IMR-90 (cell line): ENCODE measurements at regions not wholly inside any gene's neighbourhood (a gene's known extent, or its start where the extent isn't known, plus 50 kb on each side); places are given as distances from the start of the nearest gene placed in this dataset.

Experiments
- ATAC-seq: fragments of 200-7000 bp; cut with Tn5 transposase; 2 replicates; pipeline ENCODE4 v1.9.1; 2020; ENCODE audit warnings: low read depth, mild to moderate bottlenecking, moderate library complexity
- BruUV-seq: library from RNA; stranded (reverse); fragments of 400-500 nt; replicated peaks from 2 replicates; lab custom pipeline; 2021; lab: Mats Ljungman, UMichigan
- CTCF ChIA-PET: fragments of 300-600 bp; formaldehyde crosslinking; extraction: SDS; loops from one replicate; lab custom pipeline; 2021; ENCODE audit warnings: antibody characterized with exemption; lab: Yijun Ruan, JAX
- POLR2A ChIA-PET: fragments of 300-600 bp; sonication (Branson Sonifier 250); formaldehyde crosslinking; loops from one replicate; lab custom pipeline; 2022; ENCODE audit warnings: antibody characterized with exemption; ENCODE audit not compliant: unreplicated experiment; lab: Charles Lee
- DNase-seq: peaks from one replicate; pipeline ENCODE4 v3.0.0; 2013
- H2AFZ ChIP-seq: replicated peaks from 2 replicates; pipeline ENCODE3; 2013; ENCODE audit warnings: low read length, mild to moderate bottlenecking; ENCODE audit not compliant: poor library complexity
- H2AK5ac ChIP-seq: 2 replicates; pipeline ENCODE4 v1.6.1; 2013; ENCODE audit warnings: low read depth, low read length, inconsistent platforms
- H2AK9ac ChIP-seq: replicated peaks from 2 replicates; pipeline ENCODE3; 2013; ENCODE audit warnings: mild to moderate bottlenecking, low read depth, low read length, moderate library complexity; ENCODE audit not compliant: poor library complexity
- H2BK120ac ChIP-seq: 2 replicates; pipeline ENCODE4 v1.6.1; 2013; ENCODE audit warnings: low read depth, low read length, inconsistent platforms
- H2BK15ac ChIP-seq: 3 replicates; pipeline ENCODE4 v1.6.1; 2013; ENCODE audit warnings: low read depth, low read length, inconsistent platforms
- H2BK20ac ChIP-seq: 2 replicates; pipeline ENCODE4 v1.6.1; 2013; ENCODE audit warnings: low read depth, mild to moderate bottlenecking, inconsistent platforms, low read length, moderate library complexity
- H2BK5ac ChIP-seq: 2 replicates; pipeline ENCODE4 v1.6.1; 2013; ENCODE audit warnings: mild to moderate bottlenecking, low read depth, low read length, inconsistent platforms; ENCODE audit not compliant: poor library complexity, severe bottlenecking
- H3K14ac ChIP-seq: replicated peaks from 2 replicates; pipeline ENCODE4 v1.6.1; 2013; ENCODE audit warnings: low read depth, low read length, inconsistent platforms
- H3K18ac ChIP-seq: 2 replicates; pipeline ENCODE4 v1.6.1; 2013; ENCODE audit warnings: low read depth, low read length, control low read depth
- H3K23ac ChIP-seq: 2 replicates; pipeline ENCODE4 v1.6.1; 2013; ENCODE audit warnings: low read depth, low read length, inconsistent platforms
- H3K27ac ChIP-seq: 2 replicates; pipeline ENCODE4 v1.5.1; 2013; ENCODE audit warnings: mild to moderate bottlenecking, control low read depth, low read length; ENCODE audit not compliant: insufficient read depth
- H3K27me3 ChIP-seq: 2 replicates; pipeline ENCODE4 v1.6.1; 2013; ENCODE audit warnings: low read length; ENCODE audit not compliant: control insufficient read depth, insufficient read depth
- H3K36me3 ChIP-seq: 2 replicates; pipeline ENCODE4 v1.6.1; 2013; ENCODE audit warnings: low read length, mixed read lengths; ENCODE audit not compliant: control insufficient read depth, insufficient read depth
- H3K4ac ChIP-seq: 2 replicates; pipeline ENCODE4 v1.6.1; 2013; ENCODE audit warnings: low read depth, low read length, inconsistent platforms
- H3K4me1 ChIP-seq: 2 replicates; pipeline ENCODE4 v1.6.1; 2013; ENCODE audit warnings: low read length, mixed read lengths; ENCODE audit not compliant: control insufficient read depth, insufficient read depth
- H3K4me2 ChIP-seq: 2 replicates; pipeline ENCODE4 v1.6.1; 2013; ENCODE audit warnings: low read depth, mild to moderate bottlenecking, control low read depth, low read length, moderate library complexity
- H3K4me3 ChIP-seq: 2 replicates; pipeline ENCODE4 v1.5.1; 2013; ENCODE audit warnings: low read depth, mild to moderate bottlenecking, control low read depth, low read length, moderate library complexity; ENCODE audit not compliant: insufficient read depth
- H3K56ac ChIP-seq: 2 replicates; pipeline ENCODE4 v1.6.1; 2013; ENCODE audit warnings: low read length, inconsistent platforms; ENCODE audit not compliant: insufficient read depth; ENCODE audit errors: extremely low read depth
- H3K79me1 ChIP-seq, 2 experiments: 2 replicates each; pipeline ENCODE4 v1.6.1; 2013; ENCODE audit warnings: low read length in 2 of 2, inconsistent platforms in 1 of 2, low read depth in 1 of 2
- H3K9ac ChIP-seq: 2 replicates; pipeline ENCODE4 v1.6.1; 2013; ENCODE audit warnings: low read depth, low read length, control low read depth
- H3K9me1 ChIP-seq: 2 replicates; pipeline ENCODE4 v1.6.1; 2013; ENCODE audit warnings: low read length, inconsistent platforms; ENCODE audit not compliant: insufficient read depth
- H3K9me3 ChIP-seq: 2 replicates; pipeline ENCODE4 v1.6.1; 2013; ENCODE audit warnings: low read length; ENCODE audit not compliant: control insufficient read depth, insufficient read depth
- H4K20me1 ChIP-seq: 2 replicates; pipeline ENCODE4 v1.6.1; 2013; ENCODE audit warnings: low read length, inconsistent platforms; ENCODE audit not compliant: insufficient read depth
- H4K5ac ChIP-seq: 2 replicates; pipeline ENCODE4 v1.6.1; 2013; ENCODE audit warnings: mild to moderate bottlenecking, low read depth, low read length, control low read depth
- H4K8ac ChIP-seq, 2 experiments: 2 replicates each; pipeline ENCODE4 v1.6.1; 2013; ENCODE audit warnings: low read depth in 2 of 2, low read length in 2 of 2, control low read depth in 1 of 2, inconsistent platforms in 1 of 2
- H4K91ac ChIP-seq: 2 replicates; pipeline ENCODE4 v1.6.1; 2013; ENCODE audit warnings: low read depth, low read length, inconsistent platforms; ENCODE audit not compliant: insufficient read depth
- BHLHE40 ChIP-seq: fragments of 150-350 bp; IDR thresholded peaks from 2 replicates; pipeline ENCODE4 v1.6.1; 2016; ENCODE audit warnings: mild to moderate bottlenecking, low read depth, low read length
- CEBPB ChIP-seq: IDR thresholded peaks from 2 replicates; pipeline ENCODE4 v1.6.1; 2012; ENCODE audit warnings: low read depth, low read length, improper control_type of control experiment
- CHD1 ChIP-seq: IDR thresholded peaks from 2 replicates; pipeline ENCODE4 v1.6.1; 2012; ENCODE audit warnings: low read depth, low read length, improper control_type of control experiment
- CTCF ChIP-seq: conservative IDR thresholded peaks from 2 replicates; pipeline ENCODE4 v1.5.1; 2012; ENCODE audit warnings: mild to moderate bottlenecking, low read depth, low read length, improper control_type of control experiment
- ELK1 ChIP-seq: fragments of 150-350 bp; IDR thresholded peaks from 2 replicates; pipeline ENCODE4 v1.6.1; 2016; ENCODE audit warnings: low read depth, mild to moderate bottlenecking, low read length, moderate library complexity, borderline replicate concordance
- FOS ChIP-seq: fragments of 150-350 bp; IDR thresholded peaks from 2 replicates; pipeline ENCODE4 v1.6.1; 2016; ENCODE audit warnings: low read depth, low read length
- MAFK ChIP-seq: IDR thresholded peaks from 2 replicates; pipeline ENCODE4 v1.6.1; 2012; ENCODE audit warnings: low read depth, low read length, improper control_type of control experiment
- MAZ ChIP-seq: IDR thresholded peaks from 2 replicates; pipeline ENCODE4 v1.6.1; 2012; ENCODE audit warnings: low read depth, mild to moderate bottlenecking, low read length, improper control_type of control experiment, moderate library complexity, borderline replicate concordance
- NFE2L2 ChIP-seq: fragments of 150-350 bp; IDR thresholded peaks from 2 replicates; pipeline ENCODE4 v1.6.1; 2016; ENCODE audit warnings: low read depth, mild to moderate bottlenecking, low read length
- RAD21 ChIP-seq: IDR thresholded peaks from 2 replicates; pipeline ENCODE4 v1.6.1; 2012; ENCODE audit warnings: low read length, improper control_type of control experiment
- RCOR1 ChIP-seq: IDR thresholded peaks from 2 replicates; pipeline ENCODE4 v1.6.1; 2012; ENCODE audit warnings: mild to moderate bottlenecking, low read length, improper control_type of control experiment; ENCODE audit not compliant: insufficient replicate concordance
- RFX5 ChIP-seq: IDR thresholded peaks from 2 replicates; pipeline ENCODE4 v1.8.0; 2012; ENCODE audit warnings: low read depth, mild to moderate bottlenecking, low read length, moderate library complexity
- SMC3 ChIP-seq: fragments of 150-350 bp; IDR thresholded peaks from 2 replicates; pipeline ENCODE4 v1.6.1; 2016; ENCODE audit warnings: low read depth, mild to moderate bottlenecking, antibody characterized with exemption, low read length, moderate library complexity
- USF2 ChIP-seq: fragments of 150-350 bp; IDR thresholded peaks from 2 replicates; pipeline ENCODE4 v1.6.1; 2017; ENCODE audit warnings: mild to moderate bottlenecking, antibody characterized with exemption, low read length, low read depth
- WGBS, 2 experiments: methylation state at CpG; one replicate each; pipeline versions ENCODE4 v1.1.5 to v1.1.7; 2013; ENCODE audit warnings: missing lambda C conversion rate in 2 of 2; ENCODE audit not compliant: insufficient read length in 1 of 2; ENCODE audit errors: extremely low coverage in 2 of 2; 5-methylcytosine and 5-hydroxymethylcytosine counted together
- dilution Hi-C: fragments of 300-500 bp; cut with HindIII; formaldehyde crosslinking; loops from one replicate; pipeline ENCODE4 v1.14.3; 2018; ENCODE audit warnings: low sequenced_read_pairs; ENCODE audit not compliant: unreplicated experiment
- in situ Hi-C: fragments of 300-500 bp; cut with MboI; formaldehyde crosslinking; loops from 3 replicates; pipeline ENCODE4 v1.14.3; 2019; ENCODE audit warnings: low sequenced_read_pairs, inconsistent platforms, mixed read lengths
- intact Hi-C: fragments of 100-400 bp; cut with micrococcal nuclease; formaldehyde crosslinking; loops from 2 replicates; pipeline ENCODE4 v1.10.0; 2022

- Histone ChIP-seq H2BK15ac (no peak overlapping the region), H3K18ac (no peak overlapping the region), H4K5ac (no peak overlapping the region), H3K9ac (no peak overlapping the region), H3K27ac (no peak overlapping the region), H4K91ac (no peak overlapping the region), H2AK9ac (no peak overlapping the region), H3K4ac (no peak overlapping the region), H2AK5ac (no peak overlapping the region), H4K8ac (no peak overlapping the region), H3K56ac (no peak overlapping the region), H3K4me1 (no peaks in the 10 kb centered on the region; the same call in none of the 2 replicates), H2BK20ac (no peak overlapping the region), H3K36me3 (no peaks in the 10 kb centered on the region), H3K23ac (no peak overlapping the region), H3K4me3 (no peak overlapping the region), H3K4me2 (no peak overlapping the region), H2BK120ac (no peak overlapping the region), H3K9me1 (no peaks in the 10 kb centered on the region), H3K14ac (no peak overlapping the region), H4K20me1 (no peaks in the 10 kb centered on the region), H3K79me1 (no peaks in the 10 kb centered on the region), H2AFZ (no peak overlapping the region), H2BK5ac (no peak overlapping the region), H3K9me3 (no peaks in the 10 kb centered on the region), H3K27me3 (no peaks in the 10 kb centered on the region)
- ATAC-seq = no peak
- WGBS, 2 experiments = no CpG with 5 or more reads among the region's 4 CpGs
- dilution Hi-C loops (no loop called here), in situ Hi-C loops (loop anchor here (10.0 kb wide), 1 partner anchor 366 kb away; no protein-coding TSS in a partner anchor), intact Hi-C loops (no loop called here)
- DNase-seq = no peak
- no peak for TF ChIP-seq NFE2L2
- no peak for TF ChIP-seq SMC3
- TF ChIP-seq MAFK = no peak
- TF ChIP-seq USF2 = no peak
- no peak for TF ChIP-seq CEBPB
- no peak for TF ChIP-seq BHLHE40
- TF ChIP-seq RFX5 = no peak
- no peak for TF ChIP-seq RCOR1
- no peak for TF ChIP-seq FOS
- no peak for TF ChIP-seq CTCF
- TF ChIP-seq CHD1 = no peak
- no peak for TF ChIP-seq RAD21
- TF ChIP-seq ELK1 = no peak
- no peak for TF ChIP-seq MAZ
- ChIA-PET CTCF (no interaction called here), POLR2A (no interaction called here)
- BruUV-seq = no TSS peak
Measured at GRCh38 chr21:28358702-28359101, 634.0 kb downstream of the LTN1 start.
